Type B pancreatic cell (in vitro differentiated cells): ENCODE measurements at regions not wholly inside any gene's neighbourhood (a gene's known extent, or its start where the extent isn't known, plus 50 kb on each side); places are given as distances from the start of the nearest gene placed in this dataset.

Experiments used
- DNase-seq: peaks from one replicate; pipeline ENCODE4 v3.0.0; 2021; ENCODE audit warnings: mixed read lengths; ENCODE audit not compliant: unreplicated experiment; ENCODE audit errors: extremely low spot score
- H3K27ac Mint-ChIP-seq: 2 replicates; pipeline ENCODE4 v1.8.0; 2021; ENCODE audit warnings: mild to moderate bottlenecking, mixed read lengths
- H3K27me3 Mint-ChIP-seq: 2 replicates; pipeline ENCODE4 v1.8.0; 2021; ENCODE audit warnings: mixed read lengths
- H3K36me3 Mint-ChIP-seq: 2 replicates; pipeline ENCODE4 v1.8.0; 2021; ENCODE audit warnings: mixed read lengths
- H3K4me1 Mint-ChIP-seq: one replicate; pipeline ENCODE4 v1.8.0; 2021; ENCODE audit warnings: mixed read lengths; ENCODE audit not compliant: unreplicated experiment
- H3K4me3 Mint-ChIP-seq: 2 replicates; pipeline ENCODE4 v1.8.0; 2021; ENCODE audit warnings: mild to moderate bottlenecking, mixed read lengths
- H3K9me3 Mint-ChIP-seq: 2 replicates; pipeline ENCODE4 v1.8.0; 2021; ENCODE audit warnings: mixed read lengths
- TF ChIP-seq, protein P1 (sequence below): fragments of 200-600 bp; sonication (generic); conservative IDR thresholded peaks from 2 replicates; pipeline ENCODE4 v1.5.0; 2021; ENCODE audit warnings: antibody characterized with exemption, mild to moderate bottlenecking

DNA sequence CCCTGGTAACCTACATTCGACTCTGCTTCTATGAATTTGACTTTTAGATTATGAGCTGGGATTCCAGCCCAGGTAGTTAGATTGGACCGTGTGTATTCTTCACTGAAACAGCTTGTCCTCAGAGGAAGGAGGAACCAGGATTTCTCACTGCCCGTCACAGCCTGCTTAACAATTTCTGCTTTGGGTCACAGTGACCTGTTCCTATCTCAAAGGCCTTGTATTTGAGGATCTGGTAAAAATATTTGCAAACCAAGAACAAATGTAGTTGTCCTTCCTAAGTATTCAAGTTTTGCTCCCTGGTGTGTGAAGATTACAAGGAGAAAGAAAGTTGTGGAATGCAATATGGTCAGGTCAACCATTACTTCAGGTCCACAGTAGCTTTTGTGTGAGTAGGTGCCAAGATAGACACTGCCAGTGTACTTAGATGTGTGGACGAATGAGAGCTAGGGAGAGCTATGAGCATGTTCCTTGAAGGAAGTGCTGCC, 55.1 kb downstream of the KIF4B start:
- TF ChIP-seq, protein P1, sequence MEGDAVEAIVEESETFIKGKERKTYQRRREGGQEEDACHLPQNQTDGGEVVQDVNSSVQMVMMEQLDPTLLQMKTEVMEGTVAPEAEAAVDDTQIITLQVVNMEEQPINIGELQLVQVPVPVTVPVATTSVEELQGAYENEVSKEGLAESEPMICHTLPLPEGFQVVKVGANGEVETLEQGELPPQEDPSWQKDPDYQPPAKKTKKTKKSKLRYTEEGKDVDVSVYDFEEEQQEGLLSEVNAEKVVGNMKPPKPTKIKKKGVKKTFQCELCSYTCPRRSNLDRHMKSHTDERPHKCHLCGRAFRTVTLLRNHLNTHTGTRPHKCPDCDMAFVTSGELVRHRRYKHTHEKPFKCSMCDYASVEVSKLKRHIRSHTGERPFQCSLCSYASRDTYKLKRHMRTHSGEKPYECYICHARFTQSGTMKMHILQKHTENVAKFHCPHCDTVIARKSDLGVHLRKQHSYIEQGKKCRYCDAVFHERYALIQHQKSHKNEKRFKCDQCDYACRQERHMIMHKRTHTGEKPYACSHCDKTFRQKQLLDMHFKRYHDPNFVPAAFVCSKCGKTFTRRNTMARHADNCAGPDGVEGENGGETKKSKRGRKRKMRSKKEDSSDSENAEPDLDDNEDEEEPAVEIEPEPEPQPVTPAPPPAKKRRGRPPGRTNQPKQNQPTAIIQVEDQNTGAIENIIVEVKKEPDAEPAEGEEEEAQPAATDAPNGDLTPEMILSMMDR = no peak
- H3K36me3 Mint-ChIP-seq = no peaks in the 10 kb centered on the region
- no peaks in the 10 kb centered on the region for H3K9me3 Mint-ChIP-seq
- H3K27ac Mint-ChIP-seq = no peak overlapping the region
- no peak for DNase-seq
- peaks cover 7% of the 10 kb centered on the region for H3K27me3 Mint-ChIP-seq
- no peaks in the 10 kb centered on the region for H3K4me1 Mint-ChIP-seq
- no peak overlapping the region for H3K4me3 Mint-ChIP-seq

DNA sequence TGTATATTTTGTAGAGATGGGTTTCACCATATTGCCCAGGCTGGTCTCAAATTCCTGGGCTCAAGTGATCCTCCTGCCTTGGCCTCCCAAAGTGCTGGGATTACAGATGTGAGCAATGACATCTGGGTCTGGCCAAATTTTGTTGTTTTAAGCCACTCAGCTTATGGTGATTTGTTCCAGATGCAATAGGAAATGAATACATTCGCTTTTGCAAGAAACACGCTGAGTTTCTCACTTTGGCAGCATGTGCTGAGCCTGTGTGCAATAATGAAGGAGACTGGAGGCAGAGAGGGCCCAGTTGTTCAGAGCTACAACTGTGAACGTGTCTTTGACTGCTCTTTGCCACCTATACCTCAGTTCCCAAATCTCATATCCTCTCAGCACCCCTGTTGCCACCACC, 56.4 kb downstream of the KIF4B start:
- no peak overlapping the region for H3K27ac Mint-ChIP-seq
- H3K36me3 Mint-ChIP-seq = no peaks in the 10 kb centered on the region
- no peaks in the 10 kb centered on the region for H3K9me3 Mint-ChIP-seq
- peaks cover 7% of the 10 kb centered on the region for H3K27me3 Mint-ChIP-seq
- TF ChIP-seq, protein P1 = no peak
- no peak overlapping the region for H3K4me3 Mint-ChIP-seq
- no peaks in the 10 kb centered on the region for H3K4me1 Mint-ChIP-seq
- no peak for DNase-seq

DNA sequence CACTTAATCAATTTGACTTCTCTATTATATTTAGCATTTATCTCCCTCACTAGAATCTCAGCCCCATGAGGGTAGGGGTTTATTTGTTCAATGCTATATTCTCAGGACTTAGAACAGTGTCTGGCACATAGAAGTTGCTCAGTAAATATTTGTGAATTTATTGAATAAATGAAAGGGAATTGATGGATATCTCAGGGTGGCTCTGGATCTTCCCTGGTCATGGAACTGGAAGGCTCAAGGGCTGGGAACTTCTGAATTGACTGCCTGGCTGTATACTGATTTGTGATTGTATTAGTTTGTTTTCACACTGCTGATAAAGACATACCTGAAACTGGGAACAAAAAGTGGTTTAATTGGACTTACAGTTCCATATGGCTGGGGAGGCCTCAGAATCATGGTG, 57.2 kb downstream of the KIF4B start:
- H3K4me3 Mint-ChIP-seq = no peak overlapping the region
- peaks cover 7% of the 10 kb centered on the region for H3K27me3 Mint-ChIP-seq
- no peak for DNase-seq
- H3K36me3 Mint-ChIP-seq = no peaks in the 10 kb centered on the region
- H3K9me3 Mint-ChIP-seq = no peaks in the 10 kb centered on the region
- no peaks in the 10 kb centered on the region for H3K4me1 Mint-ChIP-seq
- TF ChIP-seq, protein P1 = no peak
- H3K27ac Mint-ChIP-seq = no peak overlapping the region

DNA sequence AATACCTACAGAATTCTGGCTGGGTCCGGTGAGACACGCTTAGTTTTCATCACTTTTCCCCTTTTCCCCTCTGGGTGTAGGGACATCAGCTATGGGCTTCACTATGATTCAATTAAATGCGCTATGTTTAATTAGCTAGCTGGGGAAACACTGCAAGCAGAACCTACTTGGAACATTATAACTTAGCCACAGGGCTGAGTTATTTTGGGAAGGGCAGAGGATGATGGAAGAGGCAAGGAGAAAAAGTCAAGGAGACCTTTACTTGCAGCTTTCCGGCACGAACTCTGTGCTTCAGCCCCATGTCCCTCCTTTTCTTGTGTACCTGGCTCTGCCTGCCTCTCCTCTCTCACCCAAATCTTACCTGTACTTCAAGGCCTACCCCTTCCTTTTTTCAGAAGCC, 62.8 kb downstream of the KIF4B start:
- Mint-ChIP-seq H3K9me3 (no peaks in the 10 kb centered on the region), H3K36me3 (no peaks in the 10 kb centered on the region)

DNA sequence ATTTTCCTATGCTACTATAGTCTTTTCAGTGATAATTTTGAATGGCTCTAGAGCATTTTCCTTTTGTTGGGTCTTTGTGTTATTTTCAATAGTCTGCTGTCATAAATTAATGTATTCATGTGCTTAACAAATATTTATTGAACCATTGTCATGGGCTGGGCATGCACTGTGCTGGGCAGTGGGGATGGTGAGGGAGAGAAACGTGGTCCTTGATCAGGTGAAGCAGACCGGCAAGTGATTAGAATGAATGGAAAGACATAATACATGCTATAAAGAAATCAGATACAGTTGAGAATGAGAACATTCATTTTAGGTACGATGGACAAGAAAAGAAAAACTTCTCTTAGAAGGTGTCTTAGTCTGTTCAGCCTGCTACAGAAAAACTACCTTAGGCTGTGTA, 66.1 kb downstream of the KIF4B start:
- no peak overlapping the region for H3K27ac Mint-ChIP-seq
- H3K36me3 Mint-ChIP-seq = no peaks in the 10 kb centered on the region
- no peak overlapping the region for H3K4me3 Mint-ChIP-seq
- no peak for DNase-seq
- TF ChIP-seq, protein P1 = no peak
- peaks cover 3% of the 10 kb centered on the region for H3K27me3 Mint-ChIP-seq
- H3K9me3 Mint-ChIP-seq = no peaks in the 10 kb centered on the region
- H3K4me1 Mint-ChIP-seq = peaks cover 4% of the 10 kb centered on the region

More for the DNA sequence above, 62.8 kb downstream of the KIF4B start:
- H3K27ac Mint-ChIP-seq = no peak overlapping the region
- TF ChIP-seq, protein P1 = no peak
- H3K4me1 Mint-ChIP-seq = peaks cover 4% of the 10 kb centered on the region
- no peak overlapping the region for H3K4me3 Mint-ChIP-seq
- peaks cover 6% of the 10 kb centered on the region for H3K27me3 Mint-ChIP-seq
- no peak for DNase-seq

DNA sequence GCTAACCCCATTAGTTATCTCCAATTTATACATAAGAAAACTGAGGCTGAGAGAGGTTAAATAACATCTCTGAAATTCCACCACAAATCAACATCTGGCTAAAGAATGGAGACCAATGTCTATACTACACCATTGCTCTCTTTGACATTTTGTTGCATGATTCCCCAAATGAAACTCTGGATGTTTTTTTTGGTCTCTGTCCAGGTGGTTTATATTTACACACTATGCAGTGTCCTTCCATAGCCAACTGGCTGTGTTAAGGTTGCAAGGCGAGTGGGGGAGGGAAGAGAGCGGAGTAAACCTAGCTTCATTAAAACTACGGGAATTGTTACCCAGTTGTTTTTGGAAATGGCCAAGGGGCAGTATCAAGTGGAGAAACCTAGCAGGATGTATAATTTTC, 67.2 kb downstream of the KIF4B start:
- DNase-seq = no peak
- TF ChIP-seq, protein P1 = no peak
- Mint-ChIP-seq H3K9me3 (peaks cover 5% of the 10 kb centered on the region), H3K36me3 (no peaks in the 10 kb centered on the region), H3K4me3 (no peak overlapping the region), H3K27ac (no peak overlapping the region), H3K27me3 (peaks cover 3% of the 10 kb centered on the region), H3K4me1 (peaks cover 4% of the 10 kb centered on the region)
